ENCODE measurements at regions not wholly inside any gene's neighbourhood (a gene's known extent, or its start where the extent isn't known, plus 50 kb on each side); places are given as distances from the start of the nearest gene placed in this dataset.

DNA sequence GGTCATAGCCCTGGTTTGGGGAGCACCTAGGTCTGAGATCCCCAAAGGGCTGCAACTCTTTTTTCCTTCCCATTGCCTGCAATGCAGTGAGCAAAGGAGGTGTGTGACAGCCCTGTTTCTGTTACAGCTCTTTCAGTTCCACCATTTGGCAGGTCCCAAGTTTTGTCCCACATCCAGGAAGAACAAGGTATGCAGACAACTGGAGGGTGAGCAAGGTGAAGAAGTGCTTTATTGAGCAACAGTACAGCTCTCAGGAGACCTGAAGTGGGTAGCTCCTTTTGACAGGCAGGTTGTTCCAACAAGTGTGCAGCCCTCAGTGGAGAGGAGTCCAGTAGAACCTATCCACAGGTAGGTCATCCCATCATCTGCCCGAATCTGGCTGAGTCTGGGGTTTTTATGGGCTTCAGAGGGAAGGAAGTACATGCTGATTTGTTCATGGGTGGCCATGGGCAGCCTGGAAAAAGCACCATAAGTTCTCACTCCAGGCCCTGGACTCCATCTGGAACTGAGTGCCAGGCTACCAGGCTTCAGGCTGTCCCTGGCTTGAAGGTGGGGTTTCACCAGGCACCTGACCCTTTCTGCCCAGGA lies 62.8 kb upstream of the NAV3 start:
- no peak overlapping the region for H3K27ac ChIP-seq (ENCODE audit: low read length)
- DNase-seq (no peak), ATAC-seq (ENCODE audit: insufficient read depth, low read depth) (no peak)
- no peaks in the 10 kb centered on the region for H3K27me3 ChIP-seq (ENCODE audit: insufficient read depth, low read length, poor library complexity)
- TF ChIP-seq CTCF (IDR thresholded peaks at IDR 0.05; ENCODE audit: borderline replicate concordance, extremely low read depth, low read length, poor library complexity, severe bottlenecking) (no peak), EZH2 (IDR thresholded peaks at IDR 0.05; ENCODE audit: borderline replicate concordance, low read depth, low read length, severe bottlenecking) (no peak)
- H3K4me1 ChIP-seq (ENCODE audit: insufficient read depth, low read length): no peaks in the 10 kb centered on the region
- no peak overlapping the region for H3K4me3 ChIP-seq (ENCODE audit: low read depth in 1 of 2, low read length in 2 of 2)
- H4K20me1 ChIP-seq (ENCODE audit: insufficient read depth, low read length): no peaks in the 10 kb centered on the region
- H3K79me2 ChIP-seq (ENCODE audit: insufficient read depth, low read length): no peaks in the 10 kb centered on the region
- no peak overlapping the region for H3K4me2 ChIP-seq (ENCODE audit: insufficient read depth, low read length)
- H3K9me3 ChIP-seq (ENCODE audit: insufficient read depth, low read length, severe bottlenecking): peaks cover 17% of the 10 kb centered on the region
- H3K36me3 ChIP-seq (ENCODE audit: insufficient read depth, low read length): no peaks in the 10 kb centered on the region
- no peak overlapping the region for H2AFZ ChIP-seq (ENCODE audit: low read depth, low read length)
- H3K9ac ChIP-seq (ENCODE audit: low read depth, low read length): no peak overlapping the region

DNA sequence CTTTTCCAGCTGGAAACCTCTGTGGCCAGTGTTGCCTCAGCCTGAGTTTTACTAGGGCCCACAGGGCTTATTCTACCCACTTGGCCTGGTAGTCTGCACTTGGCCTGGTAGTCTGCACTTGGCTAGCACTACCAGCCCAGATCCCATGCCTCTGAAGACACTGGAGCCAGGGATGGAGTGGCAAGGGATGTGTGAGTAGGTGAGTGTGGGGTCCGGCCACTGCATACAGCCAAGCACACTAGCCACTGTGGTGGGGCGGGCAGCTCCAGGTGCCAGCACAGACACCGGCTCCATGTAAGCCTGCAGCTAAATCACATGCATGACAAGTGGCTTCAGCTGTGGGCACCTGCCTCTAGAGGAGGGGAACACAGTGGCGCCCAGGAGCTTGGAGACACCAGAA lies 63.4 kb upstream of the NAV3 start:
- H3K9me3 ChIP-seq (ENCODE audit: insufficient read depth, low read length, severe bottlenecking): peaks cover 17% of the 10 kb centered on the region
- no peak overlapping the region for H3K9ac ChIP-seq (ENCODE audit: low read depth, low read length)
- no peak overlapping the region for H3K27ac ChIP-seq (ENCODE audit: low read length)
- H2AFZ ChIP-seq (ENCODE audit: low read depth, low read length): no peak overlapping the region
- no peaks in the 10 kb centered on the region for H3K4me1 ChIP-seq (ENCODE audit: insufficient read depth, low read length)
- ATAC-seq (ENCODE audit: insufficient read depth, low read depth) (no peak), DNase-seq (no peak)
- no peaks in the 10 kb centered on the region for H3K79me2 ChIP-seq (ENCODE audit: insufficient read depth, low read length)
- no peaks in the 10 kb centered on the region for H3K36me3 ChIP-seq (ENCODE audit: insufficient read depth, low read length)
- no peak overlapping the region for H3K4me2 ChIP-seq (ENCODE audit: insufficient read depth, low read length)
- H4K20me1 ChIP-seq (ENCODE audit: insufficient read depth, low read length): no peaks in the 10 kb centered on the region
- H3K27me3 ChIP-seq (ENCODE audit: insufficient read depth, low read length, poor library complexity): no peaks in the 10 kb centered on the region
- TF ChIP-seq CTCF (IDR thresholded peaks at IDR 0.05; ENCODE audit: borderline replicate concordance, extremely low read depth, low read length, poor library complexity, severe bottlenecking): no peak
- TF ChIP-seq EZH2 (IDR thresholded peaks at IDR 0.05; ENCODE audit: borderline replicate concordance, low read depth, low read length, severe bottlenecking): no peak
- H3K4me3 ChIP-seq (ENCODE audit: low read depth in 1 of 2, low read length in 2 of 2): no peak overlapping the region

DNA sequence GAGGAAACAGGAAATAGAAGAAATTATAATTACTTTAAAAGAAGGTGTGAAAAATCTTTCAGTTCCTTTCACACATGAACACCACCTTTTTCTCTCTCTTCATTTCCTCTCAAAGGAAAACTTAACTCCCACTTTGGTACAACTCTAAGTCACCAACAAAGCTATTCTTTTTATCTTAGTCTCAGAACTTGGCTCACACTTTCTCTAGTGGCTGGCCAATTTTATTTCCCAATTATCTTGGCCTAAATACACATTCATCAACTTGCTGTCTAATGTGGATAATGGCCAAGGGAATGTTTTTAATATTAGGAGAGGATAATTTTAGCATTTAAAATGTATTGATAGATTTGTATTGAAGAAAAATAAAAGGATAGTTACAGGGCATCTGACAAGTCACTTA lies 64.5 kb upstream of the NAV3 start:
- H4K20me1 ChIP-seq (ENCODE audit: insufficient read depth, low read length): no peaks in the 10 kb centered on the region
- ATAC-seq (ENCODE audit: insufficient read depth, low read depth) (no peak), DNase-seq (no peak)
- H3K36me3 ChIP-seq (ENCODE audit: insufficient read depth, low read length): no peaks in the 10 kb centered on the region
- no peak overlapping the region for H3K4me3 ChIP-seq (ENCODE audit: low read depth in 1 of 2, low read length in 2 of 2)
- no peaks in the 10 kb centered on the region for H3K27me3 ChIP-seq (ENCODE audit: insufficient read depth, low read length, poor library complexity)
- H3K79me2 ChIP-seq (ENCODE audit: insufficient read depth, low read length): no peaks in the 10 kb centered on the region
- no peak overlapping the region for H3K27ac ChIP-seq (ENCODE audit: low read length)
- no peak overlapping the region for H3K9ac ChIP-seq (ENCODE audit: low read depth, low read length)
- TF ChIP-seq EZH2 (IDR thresholded peaks at IDR 0.05; ENCODE audit: borderline replicate concordance, low read depth, low read length, severe bottlenecking) (no peak), CTCF (IDR thresholded peaks at IDR 0.05; ENCODE audit: borderline replicate concordance, extremely low read depth, low read length, poor library complexity, severe bottlenecking) (no peak)
- H3K9me3 ChIP-seq (ENCODE audit: insufficient read depth, low read length, severe bottlenecking): peaks cover 17% of the 10 kb centered on the region
- no peak overlapping the region for H2AFZ ChIP-seq (ENCODE audit: low read depth, low read length)
- H3K4me2 ChIP-seq (ENCODE audit: insufficient read depth, low read length): no peak overlapping the region
- no peaks in the 10 kb centered on the region for H3K4me1 ChIP-seq (ENCODE audit: insufficient read depth, low read length)

- ATAC-seq (ENCODE audit: insufficient read depth, low read depth) (no peak), DNase-seq (no peak)
- Histone ChIP-seq H3K79me2 (ENCODE audit: insufficient read depth, low read length) (no peaks in the 10 kb centered on the region), H3K36me3 (ENCODE audit: insufficient read depth, low read length) (no peaks in the 10 kb centered on the region), H3K9me3 (ENCODE audit: insufficient read depth, low read length, severe bottlenecking) (no peaks in the 10 kb centered on the region), H2AFZ (ENCODE audit: low read depth, low read length) (no peak overlapping the region), H3K9ac (ENCODE audit: low read depth, low read length) (no peak overlapping the region), H4K20me1 (ENCODE audit: insufficient read depth, low read length) (no peaks in the 10 kb centered on the region), H3K27ac (ENCODE audit: low read length) (no peak overlapping the region), H3K4me3 (ENCODE audit: low read depth in 1 of 2, low read length in 2 of 2) (no peak overlapping the region), H3K27me3 (ENCODE audit: insufficient read depth, low read length, poor library complexity) (no peaks in the 10 kb centered on the region), H3K4me1 (ENCODE audit: insufficient read depth, low read length) (no peaks in the 10 kb centered on the region), H3K4me2 (ENCODE audit: insufficient read depth, low read length) (no peak overlapping the region)
- no peak for TF ChIP-seq CTCF (IDR thresholded peaks at IDR 0.05; ENCODE audit: borderline replicate concordance, extremely low read depth, low read length, poor library complexity, severe bottlenecking)
- TF ChIP-seq EZH2 (IDR thresholded peaks at IDR 0.05; ENCODE audit: borderline replicate concordance, low read depth, low read length, severe bottlenecking): no peak
These were observed 69.4 kb upstream of the NAV3 start for GRCh38 chr12:77761286-77761685.
